Loucy (cell line): ENCODE measurements at regions not wholly inside any gene's neighbourhood (a gene's known extent, or its start where the extent isn't known, plus 50 kb on each side); places are given as distances from the start of the nearest gene placed in this dataset.

Experiments used
- EZH2phosphoT487 ChIP-seq: fragments of 200-600 bp; IDR thresholded peaks from 2 replicates; pipeline ENCODE4 v1.6.1; 2018; ENCODE audit warnings: antibody characterized with exemption, mild to moderate bottlenecking, moderate library complexity, borderline replicate concordance
- TF ChIP-seq, protein P1 (sequence below): fragments of 200-600 bp; sonication (generic); conservative IDR thresholded peaks from 2 replicates; pipeline ENCODE4 v1.5.1; 2014; ENCODE audit warnings: mild to moderate bottlenecking, antibody characterized with exemption, low read length

DNA sequence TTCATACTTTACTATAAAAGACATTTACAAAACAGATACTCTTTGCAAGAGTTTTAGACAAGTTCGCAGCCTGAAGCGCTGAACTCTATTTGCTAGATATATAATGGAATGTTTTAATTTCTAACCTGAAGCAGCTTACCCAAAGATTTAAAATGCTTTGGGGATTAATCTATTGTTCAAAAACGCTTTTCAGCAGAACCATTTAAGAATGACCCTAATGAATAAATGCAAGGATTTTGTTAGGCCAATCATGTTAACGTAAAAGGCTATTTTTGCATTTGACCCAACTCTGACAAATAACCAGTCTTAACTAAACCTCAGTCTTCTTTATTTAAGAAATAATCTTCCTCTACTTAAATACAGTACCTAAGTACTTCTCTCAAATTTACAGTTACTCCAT is 406.7 kb upstream of the POT1 start:
- TF ChIP-seq, protein P1, sequence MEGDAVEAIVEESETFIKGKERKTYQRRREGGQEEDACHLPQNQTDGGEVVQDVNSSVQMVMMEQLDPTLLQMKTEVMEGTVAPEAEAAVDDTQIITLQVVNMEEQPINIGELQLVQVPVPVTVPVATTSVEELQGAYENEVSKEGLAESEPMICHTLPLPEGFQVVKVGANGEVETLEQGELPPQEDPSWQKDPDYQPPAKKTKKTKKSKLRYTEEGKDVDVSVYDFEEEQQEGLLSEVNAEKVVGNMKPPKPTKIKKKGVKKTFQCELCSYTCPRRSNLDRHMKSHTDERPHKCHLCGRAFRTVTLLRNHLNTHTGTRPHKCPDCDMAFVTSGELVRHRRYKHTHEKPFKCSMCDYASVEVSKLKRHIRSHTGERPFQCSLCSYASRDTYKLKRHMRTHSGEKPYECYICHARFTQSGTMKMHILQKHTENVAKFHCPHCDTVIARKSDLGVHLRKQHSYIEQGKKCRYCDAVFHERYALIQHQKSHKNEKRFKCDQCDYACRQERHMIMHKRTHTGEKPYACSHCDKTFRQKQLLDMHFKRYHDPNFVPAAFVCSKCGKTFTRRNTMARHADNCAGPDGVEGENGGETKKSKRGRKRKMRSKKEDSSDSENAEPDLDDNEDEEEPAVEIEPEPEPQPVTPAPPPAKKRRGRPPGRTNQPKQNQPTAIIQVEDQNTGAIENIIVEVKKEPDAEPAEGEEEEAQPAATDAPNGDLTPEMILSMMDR: no peak
- TF ChIP-seq EZH2phosphoT487: no peak
